GM21619 (cell line): ENCODE measurements at regions not wholly inside any gene's neighbourhood (a gene's known extent, or its start where the extent isn't known, plus 50 kb on each side); places are given as distances from the start of the nearest gene placed in this dataset.

Experiments
- ATAC-seq: cut with Tn5 transposase; IDR thresholded peaks from one replicate; pipeline ENCODE4 v1.9.1; 2021; ENCODE audit not compliant: unreplicated experiment

DNA sequence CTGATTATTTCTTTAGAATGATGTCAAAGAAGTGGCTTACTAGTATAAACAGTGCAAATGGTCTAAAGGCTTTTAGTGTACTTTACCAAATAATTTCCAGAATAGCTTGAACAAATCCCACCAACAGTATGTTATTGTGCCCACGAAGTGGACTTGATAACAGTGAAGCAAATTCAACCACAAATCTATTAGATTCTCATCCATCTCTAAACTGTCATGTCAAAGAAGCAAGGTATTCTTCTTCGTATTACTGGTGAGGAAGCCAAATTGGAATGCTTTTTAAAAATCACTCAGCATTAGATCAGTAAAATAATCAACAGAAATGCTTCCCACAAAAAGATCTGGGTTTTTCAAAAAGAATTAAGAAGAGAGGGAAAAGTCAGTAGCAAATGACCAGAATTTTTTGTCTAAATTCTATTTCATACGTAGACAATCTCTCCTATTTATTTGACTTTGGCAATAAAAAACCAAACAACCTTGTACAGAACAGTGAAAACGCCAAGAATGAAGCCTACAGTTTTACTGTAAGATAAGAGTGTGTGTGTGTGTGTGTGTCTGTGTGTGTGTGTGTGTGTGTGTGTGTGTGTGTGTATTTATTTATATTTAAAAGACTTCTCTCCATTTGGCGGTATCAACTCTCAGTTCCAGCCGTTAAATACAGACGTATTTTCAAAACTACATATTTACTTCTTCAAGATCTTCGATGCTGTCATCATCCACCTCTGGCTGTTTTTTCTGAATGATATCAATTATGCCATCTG lies 114.6 kb downstream of the CYB561 start:
- no peak for ATAC-seq

DNA sequence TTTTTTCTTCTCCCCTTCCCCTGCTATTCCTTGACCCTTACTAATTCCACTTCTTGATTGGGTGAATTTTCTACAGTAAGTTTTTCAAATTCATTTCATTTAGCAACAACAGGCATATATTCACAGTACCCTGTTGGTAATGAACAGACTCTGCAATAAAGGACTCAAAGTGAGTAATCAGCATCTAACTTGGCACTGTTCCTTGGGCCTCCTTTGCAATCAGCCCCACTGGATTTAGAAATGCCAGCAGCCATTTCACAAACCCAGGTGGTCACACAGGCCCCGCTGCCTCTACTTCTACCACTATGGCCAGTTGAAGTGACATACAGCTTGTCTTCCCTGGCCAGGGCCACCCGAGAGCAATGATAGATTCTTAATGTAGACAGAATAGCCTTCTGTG lies 113.8 kb downstream of the CYB561 start:
- ATAC-seq: no peak

DNA sequence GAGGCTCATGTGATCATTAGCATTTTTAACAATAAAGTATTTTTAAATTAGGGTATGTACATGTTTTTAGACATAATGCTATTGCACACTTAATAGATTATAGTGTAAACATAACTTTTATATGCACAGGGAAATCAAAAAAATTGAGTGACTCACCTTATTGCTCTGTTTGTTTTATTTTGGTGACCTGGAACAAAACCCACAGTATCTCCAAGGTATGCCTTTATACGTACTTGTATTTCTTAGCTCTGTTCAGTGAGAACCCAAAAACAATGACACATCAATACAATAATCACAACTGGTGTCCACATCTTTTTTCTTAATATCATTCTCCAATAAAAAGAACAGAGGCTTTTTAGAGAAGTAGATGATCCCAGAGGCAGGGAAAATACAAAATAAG lies 112.2 kb downstream of the CYB561 start:
- ATAC-seq: no peak

DNA sequence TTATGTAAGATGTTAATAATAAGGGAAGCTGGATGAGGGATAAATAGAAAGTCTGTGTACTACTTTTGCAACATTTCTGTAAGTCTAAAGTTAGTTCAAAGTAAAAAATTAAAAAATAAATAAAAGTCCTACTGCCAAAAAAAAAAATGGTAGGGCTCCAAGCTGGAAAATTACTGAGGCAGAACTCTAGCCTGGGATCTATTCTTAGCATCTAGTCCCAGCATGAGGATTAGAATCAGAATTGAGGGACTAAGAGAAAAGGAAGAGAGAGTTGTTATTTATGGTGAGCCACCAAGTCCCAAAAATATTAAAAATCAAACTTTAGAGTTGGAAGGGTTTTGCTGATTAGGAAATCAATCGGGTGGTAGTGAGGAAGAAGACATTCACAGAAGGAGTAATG lies 110.3 kb downstream of the CYB561 start:
- no peak for ATAC-seq

DNA sequence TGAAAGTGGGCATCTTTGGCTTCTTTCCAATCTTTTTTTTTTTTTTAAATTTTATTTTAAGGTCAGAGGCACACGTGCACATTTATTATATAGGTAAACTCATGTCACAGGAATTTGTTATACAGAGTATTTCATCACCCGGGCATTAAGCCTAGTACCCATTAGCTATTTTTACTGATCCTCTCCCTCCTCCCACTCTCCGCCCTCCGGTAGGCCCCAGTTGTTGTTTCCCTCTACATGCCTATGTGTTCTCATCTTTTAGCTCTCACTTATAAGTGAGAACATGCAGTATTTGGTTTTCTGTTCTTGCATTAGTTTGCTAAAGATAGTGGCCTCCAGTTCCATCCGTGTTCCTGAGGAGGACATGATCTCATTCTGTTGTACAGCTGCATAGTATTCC lies 108.5 kb downstream of the CYB561 start:
- no peak for ATAC-seq

DNA sequence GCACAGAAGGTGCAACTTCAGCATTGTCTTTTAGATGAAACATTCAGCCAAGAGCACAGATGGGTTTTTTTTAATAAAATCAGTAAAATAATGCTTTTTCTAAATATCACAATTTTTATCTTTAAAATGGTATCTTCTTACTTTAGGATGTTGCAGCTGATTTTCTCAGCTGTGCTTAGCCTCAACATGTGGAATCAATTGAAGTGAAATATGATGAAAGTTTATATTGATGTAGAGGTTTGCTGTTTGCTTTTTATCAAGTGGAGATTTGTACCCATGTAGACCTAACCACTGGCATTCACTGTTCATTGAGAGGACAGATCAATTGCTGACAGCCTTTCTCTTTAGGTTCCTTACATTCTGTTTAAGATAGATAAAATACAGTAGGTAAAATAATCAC lies 107.8 kb downstream of the CYB561 start:
- no peak for ATAC-seq

DNA sequence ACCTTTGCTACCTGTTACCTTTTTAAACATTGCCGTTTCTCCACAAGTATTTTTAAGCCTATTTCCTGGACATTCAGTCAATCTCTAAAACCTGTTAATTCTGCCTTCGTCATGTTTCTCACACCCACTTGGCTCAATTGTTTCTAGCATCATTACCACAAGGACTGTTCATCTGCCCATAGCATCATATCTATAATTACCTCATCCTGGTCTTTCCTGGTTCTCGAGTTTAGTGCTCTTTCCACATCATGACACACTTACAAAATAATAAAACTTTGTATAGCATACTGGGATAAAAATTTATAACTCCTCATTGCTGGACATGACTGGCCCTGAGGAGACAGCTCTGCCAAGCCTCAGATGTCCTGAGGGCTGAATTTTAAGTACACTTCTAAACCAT lies 104.8 kb downstream of the CYB561 start:
- no peak for ATAC-seq

DNA sequence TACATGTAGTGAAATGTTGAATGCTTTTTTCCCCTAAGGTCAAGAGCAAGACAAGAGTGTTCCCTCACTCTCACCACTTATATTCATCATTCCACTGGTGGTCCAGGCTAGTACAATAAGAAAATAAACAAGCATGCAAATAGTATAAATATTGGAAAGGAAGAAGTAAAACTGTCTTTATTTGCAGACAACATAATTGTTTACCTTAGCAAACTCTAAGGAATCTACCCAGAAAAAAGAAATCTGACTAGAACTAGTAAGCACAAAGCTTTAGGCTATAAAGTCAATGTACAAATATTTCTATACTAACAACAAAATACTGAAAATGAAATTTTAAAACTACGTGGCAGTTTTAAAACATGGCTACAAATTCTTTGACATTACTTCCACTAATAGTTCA lies 101.7 kb downstream of the CYB561 start:
- no peak for ATAC-seq

DNA sequence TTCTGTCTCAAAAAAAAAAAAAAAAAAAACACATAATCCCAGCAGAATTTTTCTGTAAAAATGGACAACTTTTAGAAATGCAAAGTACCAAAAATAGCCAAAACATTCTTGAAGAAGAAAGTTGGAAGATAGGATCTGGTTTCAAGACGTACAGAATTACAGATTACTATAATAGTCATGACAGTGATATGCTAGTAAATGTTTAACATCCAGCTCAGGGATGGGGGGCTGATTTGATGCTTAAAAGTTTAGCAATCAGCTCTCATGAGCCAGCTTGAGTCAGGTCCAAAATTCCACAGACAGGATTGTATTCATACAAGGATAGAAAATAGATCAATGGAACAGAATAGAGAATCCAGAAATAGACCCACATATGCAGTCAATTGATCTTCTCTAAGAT lies 100.5 kb downstream of the CYB561 start:
- no peak for ATAC-seq

DNA sequence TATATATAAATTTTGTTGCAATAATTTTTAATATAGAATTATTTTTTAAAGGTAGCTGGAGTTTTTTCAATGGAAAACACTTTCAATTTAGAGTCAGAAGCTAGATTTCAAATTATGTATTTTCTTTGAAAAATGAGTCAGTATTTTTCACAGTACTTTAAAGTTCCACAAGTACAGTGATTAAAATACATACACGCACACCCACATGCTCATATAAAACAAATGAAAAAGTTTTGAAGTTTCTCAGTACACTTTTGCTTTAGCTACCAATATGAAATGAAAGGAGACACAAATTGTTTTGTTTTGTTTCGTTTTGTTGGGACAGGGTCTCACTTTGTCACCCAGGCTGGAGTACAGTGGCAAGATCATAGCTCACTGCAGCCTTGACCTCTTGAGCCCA lies 98.6 kb downstream of the CYB561 start:
- no peak for ATAC-seq

DNA sequence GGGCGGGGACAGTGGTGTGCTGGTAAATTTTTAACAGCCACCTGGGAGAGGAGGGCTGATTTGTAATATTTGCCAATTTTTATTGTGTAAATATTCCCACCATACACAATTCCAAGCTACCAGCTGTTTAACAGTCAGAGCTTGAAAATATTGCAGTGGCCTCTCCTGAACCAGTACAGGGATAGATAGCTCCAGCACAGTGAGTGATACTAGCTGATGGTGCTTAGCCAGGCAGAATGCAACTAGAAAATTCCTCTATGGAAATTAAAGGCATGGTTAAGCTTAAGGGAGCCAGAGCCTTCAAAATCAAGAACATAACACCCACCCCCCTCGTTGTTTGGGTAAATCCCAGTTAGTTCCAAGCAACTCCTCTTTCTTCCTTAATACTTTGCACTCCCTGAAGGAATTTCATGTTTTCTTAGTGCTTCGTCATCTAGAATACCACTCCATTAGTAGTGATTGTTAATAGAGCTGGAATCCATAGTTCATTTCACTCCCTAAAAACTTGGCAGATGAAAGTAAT lies 96.6 kb downstream of the CYB561 start:
- no peak for ATAC-seq

DNA sequence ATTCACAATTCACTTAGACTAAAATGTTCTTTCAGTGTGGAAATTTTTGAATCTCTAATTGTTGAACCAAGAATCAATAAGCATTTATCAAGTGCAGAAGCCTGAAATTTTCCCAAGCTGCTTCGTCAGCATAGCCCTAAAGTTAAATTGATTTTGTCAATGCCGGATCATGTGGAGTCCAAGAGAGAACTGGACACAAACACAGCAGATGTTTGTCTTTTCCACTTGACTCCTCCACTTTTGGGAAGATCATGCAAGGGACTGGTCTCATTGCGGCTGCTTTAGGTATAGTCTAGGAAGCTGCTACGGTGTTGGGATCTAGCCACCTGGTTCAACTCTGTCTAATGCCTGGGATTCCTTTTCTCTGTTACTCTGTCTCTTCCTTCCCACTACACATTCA lies 95.7 kb downstream of the CYB561 start:
- no peak for ATAC-seq

DNA sequence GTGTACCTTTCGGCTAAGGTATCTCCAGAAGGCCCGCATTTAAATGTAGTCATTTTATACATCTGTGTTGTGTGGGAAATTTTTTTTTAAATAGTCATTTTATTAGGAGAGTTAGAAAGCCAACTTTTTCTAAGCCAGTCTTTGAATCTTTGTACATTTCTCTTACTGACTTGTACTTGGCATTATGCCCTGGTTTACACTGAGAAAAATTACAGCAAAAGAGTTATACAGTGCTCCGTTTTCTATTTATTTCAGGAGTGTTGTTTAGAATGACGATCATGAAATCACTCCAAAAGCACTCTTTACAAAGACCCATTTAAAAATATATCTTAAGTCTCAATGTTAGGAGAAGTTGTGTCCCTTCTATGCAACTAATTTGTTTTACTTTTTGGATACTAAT lies 91.8 kb downstream of the CYB561 start:
- ATAC-seq: no peak

DNA sequence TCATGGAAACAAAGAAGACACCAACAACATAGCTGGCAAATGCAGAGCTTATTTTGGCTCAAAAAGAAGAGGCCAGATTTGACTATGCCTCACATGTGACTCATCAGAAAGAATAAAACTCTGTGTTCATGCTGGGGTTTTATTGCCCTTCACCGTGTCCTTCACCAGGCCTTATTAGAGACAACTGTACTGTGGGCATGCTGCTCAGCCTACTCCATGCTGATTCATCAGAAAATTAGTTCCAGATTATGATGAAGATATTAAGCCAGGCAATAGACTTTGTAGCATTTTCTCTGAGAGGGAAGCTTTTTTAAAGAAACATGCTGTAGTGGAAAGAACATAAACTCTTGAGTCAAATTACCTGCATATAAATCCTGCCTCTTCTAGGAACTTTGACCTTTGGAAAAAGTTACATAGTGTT lies 89.8 kb downstream of the CYB561 start:
- no peak for ATAC-seq

DNA sequence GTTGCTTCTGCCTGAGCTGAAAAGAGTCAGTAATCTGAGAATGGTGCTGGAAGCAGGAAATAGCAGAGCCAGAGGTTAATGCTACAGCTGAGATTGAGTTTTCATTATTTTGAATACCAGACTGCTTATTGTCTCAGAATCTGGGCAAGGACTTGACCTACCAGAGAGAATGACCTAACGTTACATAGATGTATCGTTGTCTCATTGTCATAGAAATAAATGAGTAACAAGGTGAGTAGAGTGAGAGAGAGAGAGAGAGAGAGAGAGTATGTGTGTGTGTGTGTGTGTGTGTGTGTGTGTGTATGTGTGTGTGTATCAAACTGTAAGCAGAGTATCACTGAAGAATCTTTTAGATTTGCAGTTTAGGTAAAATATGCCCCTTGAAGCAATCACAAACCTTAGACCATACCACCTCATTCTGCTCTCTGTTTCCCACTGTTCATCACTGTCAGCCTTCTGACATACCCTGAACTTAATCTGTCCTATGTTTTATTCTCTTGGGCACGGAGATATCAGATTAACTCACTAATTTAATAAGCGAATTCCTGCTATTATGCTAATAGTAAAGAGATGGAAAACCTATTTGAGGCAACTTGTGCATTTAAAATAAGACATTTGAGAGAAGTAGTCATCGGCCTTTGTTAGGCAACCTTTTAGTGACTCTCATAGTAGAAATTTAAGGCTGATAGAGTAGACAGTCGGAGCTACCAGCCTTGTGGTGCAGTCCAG lies 87.8 kb downstream of the CYB561 start:
- ATAC-seq: no peak

DNA sequence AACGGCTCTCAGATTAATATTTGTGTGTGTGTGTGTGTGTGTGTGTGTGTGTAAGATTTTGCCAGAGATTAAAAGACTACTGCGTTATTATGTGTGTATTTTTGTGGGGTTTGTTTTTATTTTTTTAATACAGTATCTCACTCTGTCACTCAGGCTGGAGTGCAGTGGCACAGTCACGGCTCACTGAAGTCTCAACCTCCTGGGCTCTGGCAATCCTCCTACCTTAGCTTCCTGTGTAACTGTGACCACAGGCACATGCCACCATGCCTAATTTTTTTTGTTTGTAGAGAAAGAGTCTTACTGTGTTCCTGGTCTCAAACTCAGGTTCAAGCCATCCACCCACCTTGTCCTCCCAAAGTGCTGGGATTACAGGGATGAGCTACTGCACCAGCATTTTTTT lies 87.2 kb downstream of the CYB561 start:
- no peak for ATAC-seq

DNA sequence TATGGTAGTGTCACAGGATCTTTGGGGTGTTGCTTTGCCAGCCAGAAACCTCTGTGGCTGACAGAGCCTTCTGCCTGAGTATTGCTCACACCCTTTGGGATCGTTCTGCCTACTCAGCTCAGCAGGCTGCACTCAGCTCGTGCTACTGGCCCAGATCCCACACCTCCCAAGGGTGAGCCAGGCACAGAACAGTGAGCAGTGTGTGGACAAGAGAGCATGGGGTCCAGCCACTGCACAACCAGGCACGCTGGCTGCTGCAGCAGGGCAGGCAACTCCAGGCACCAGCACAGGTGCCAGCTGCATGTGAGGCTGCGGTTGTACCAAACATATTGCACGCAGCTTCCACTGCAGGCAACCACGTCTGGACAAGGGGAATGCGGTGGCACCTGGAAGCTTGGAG lies 84.9 kb downstream of the CYB561 start:
- ATAC-seq: no peak

DNA sequence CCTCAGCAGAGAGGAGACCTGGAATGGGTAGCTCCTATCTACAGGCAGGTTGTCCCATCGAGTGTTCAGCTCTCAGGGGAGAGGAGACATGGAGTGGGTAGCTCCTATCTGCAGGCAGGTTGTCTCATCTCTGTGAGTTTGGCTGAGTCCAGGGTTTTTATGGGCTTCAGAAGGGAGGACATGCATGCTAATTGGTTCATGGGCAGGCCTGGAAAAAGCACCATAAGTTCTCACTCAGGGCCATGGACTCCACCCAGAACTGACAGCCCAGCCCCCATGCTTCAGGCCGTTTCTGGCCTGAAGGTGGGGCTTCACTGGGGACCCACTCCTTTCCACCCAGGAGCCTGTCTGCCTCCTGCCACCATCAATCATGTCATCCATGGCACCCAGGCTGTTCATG lies 84.0 kb downstream of the CYB561 start:
- ATAC-seq: no peak

DNA sequence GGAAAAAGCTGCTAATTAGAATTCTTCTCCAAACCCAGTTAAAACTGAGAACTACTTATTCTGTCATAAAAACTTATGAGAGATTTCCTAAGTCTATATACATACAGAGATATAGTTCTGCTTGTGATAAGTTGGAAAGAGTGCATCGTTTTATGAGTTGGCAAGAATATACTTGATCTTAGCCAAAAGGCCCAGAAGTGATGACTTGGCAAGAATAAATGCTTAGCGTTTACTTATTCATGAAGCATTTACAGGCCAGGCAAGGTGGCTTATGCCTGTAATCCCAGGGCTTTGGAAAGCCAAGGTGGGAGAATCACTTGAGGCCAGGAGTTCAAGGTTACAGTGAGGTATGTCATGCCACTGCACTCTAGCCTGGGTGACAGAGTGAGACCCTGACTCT lies 81.7 kb downstream of the CYB561 start:
- ATAC-seq: no peak

DNA sequence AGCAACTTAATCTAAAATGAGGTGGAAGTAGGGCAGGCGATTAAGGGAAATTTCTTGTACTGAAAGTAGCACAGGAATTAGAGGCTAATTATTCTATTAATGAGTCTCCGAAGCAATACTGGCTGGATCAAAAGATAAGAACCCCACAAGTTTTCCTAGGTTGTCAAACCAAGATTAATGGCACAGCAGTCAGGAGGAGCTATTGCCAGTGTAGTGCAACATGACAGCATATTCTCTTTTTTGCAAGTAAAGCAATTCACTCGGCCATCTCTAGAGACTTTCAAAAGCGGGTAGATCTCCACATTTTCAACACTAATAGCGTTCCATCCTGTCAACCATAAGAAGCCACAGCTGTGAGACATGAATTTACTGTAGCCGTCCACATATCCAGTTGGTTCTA lies 81.2 kb downstream of the CYB561 start:
- no peak for ATAC-seq

DNA sequence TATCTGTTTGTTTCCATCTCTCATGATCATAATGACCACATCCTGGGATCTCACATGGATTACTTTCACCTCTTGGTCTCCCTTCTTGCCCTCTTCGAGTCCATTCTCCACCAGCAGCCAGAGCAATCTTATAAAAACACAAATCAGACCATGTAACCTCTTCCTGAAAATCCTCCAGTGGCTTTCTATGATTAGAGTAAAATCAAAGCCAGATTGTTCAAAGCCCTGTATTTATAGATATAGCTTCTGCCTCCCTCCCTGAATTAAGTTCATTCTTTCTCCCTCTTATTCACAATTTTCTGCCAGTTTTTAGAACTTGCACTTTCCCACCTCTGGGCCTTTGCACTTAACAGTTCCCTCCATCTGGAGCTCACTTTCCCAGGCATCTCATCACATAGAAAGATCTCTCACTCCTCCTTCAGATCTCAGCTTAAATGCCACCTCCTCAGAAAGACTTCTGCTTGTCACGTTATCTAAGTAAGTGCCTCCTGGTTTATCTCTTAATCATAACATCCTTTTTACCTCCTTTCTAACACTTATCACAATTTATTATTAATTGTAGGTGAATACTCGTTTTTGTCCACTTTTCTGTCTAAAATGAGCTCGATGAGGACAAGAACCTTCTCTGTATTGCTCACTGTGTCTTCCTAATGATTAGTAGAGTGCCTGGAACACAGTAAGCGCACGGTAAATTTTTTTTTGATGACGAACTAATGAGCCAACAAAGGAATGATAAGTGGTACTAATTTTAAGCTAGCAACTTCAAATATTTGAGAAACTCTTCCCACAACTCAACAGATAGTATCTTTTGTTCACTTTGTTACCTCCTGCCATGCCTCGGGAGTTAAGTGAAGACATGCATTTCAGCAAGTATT lies 80.5 kb downstream of the CYB561 start:
- ATAC-seq: no peak

DNA sequence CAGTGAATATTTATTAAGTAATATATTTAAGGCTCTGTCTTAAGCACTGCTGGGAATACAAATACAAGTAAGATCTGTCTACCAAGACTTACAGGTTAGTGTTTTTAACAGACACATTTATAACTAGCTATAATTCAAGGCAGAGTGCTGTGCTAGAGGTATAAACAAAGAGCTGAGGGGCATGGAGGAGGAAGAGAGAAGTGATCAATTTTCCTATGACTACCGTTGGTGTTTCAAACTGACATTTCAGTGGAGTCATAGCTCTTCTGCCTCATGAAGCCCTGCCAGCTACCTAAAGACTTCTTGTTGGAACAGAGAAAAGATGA lies 79.9 kb downstream of the CYB561 start:
- ATAC-seq: no peak
